Tibial artery (tissue), 4 donors: ENCODE measurements at regions not wholly inside any gene's neighbourhood (a gene's known extent, or its start where the extent isn't known, plus 50 kb on each side); places are given as distances from the start of the nearest gene placed in this dataset.

Source experiments
- DNase-seq, 2 donors: peaks; one replicate each; pipeline ENCODE4 v3.0.0-alpha.2; 2019
- H3K27ac ChIP-seq, 2 donors: fragments of 200-600 bp; sonication (generic) in 1 of 2; 1 replicate in 1 of 2; 2 replicates in 1 of 2; pipeline ENCODE4 v1.5.1; 2018 to 2019; ENCODE audit warnings: mild to moderate bottlenecking in 1 of 2
- H3K27me3 ChIP-seq, 2 donors: fragments of 200-600 bp; sonication (generic) in 1 of 2; one replicate each; pipeline versions ENCODE4 v1.5.1 to v1.6.0; 2016 to 2019
- H3K36me3 ChIP-seq, 3 donors: fragments of 200-600 bp; sonication (generic) in 2 of 3; one replicate each; pipeline ENCODE4 v1.5.1; 2016 to 2019; ENCODE audit warnings: mild to moderate bottlenecking in 2 of 3
- H3K4me1 ChIP-seq, 4 donors: fragments of 200-600 bp; sonication (generic) in 2 of 4; 1 replicate in 3 of 4; 2 replicates in 1 of 4; pipeline ENCODE4 v1.5.1; 2016 to 2019
- H3K4me3 ChIP-seq, 2 donors: fragments of 200-600 bp; sonication (generic) in 1 of 2; 1 replicate in 1 of 2; 2 replicates in 1 of 2; pipeline ENCODE4 v1.5.1; 2018 to 2019; ENCODE audit warnings: mild to moderate bottlenecking in 2 of 2
- H3K9me3 ChIP-seq, 3 donors: fragments of 200-600 bp; sonication (generic) in 1 of 3; one replicate each; pipeline ENCODE4 v1.5.1; 2016 to 2019
- intact Hi-C: fragments of 100-400 bp; cut with DNase I; formaldehyde crosslinking; loops from one replicate; pipeline ENCODE4 v1.15.0; 2023; ENCODE audit warnings: low total_unique reads
- TF ChIP-seq, protein P1 (sequence below), 2 experiments: fragments of 200-600 bp in 1 of 2; fragments of 450-650 bp in 1 of 2; IDR thresholded peaks; one replicate each; pipeline ENCODE4 v1.5.1; 2017 to 2019; ENCODE audit warnings: antibody characterized with exemption in 2 of 2, mild to moderate bottlenecking in 1 of 2, moderate library complexity in 1 of 2

DNA sequence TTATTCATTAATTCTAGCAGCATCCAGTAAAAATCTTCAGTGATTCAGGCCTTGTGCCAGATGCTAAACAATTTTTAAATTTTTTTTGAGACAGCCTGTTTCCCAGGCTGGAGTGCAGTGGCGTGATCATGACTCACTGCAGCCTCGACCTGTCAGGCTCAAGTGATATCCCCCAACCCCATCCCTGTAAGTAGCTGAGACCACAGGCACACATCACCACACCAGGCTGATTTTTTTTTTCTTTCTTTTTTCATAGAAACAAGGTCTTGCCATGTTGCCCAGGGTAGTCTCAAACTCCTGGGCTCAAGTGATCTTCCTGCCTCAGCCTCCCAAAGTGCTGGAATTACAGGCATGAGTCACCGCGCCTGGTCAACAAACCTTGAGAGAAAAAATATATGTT, 705.5 kb downstream of the ARAP2 start:
- DNase-seq: no peak
- Histone ChIP-seq H3K4me1 (no peaks in the 10 kb centered on the region), H3K4me3 (no peak overlapping the region), H3K9me3 (no peaks in the 10 kb centered on the region), H3K36me3 (no peaks in the 10 kb centered on the region), H3K27ac (no peak overlapping the region), H3K27me3 (no peaks in the 10 kb centered on the region)
- TF ChIP-seq, protein P1, sequence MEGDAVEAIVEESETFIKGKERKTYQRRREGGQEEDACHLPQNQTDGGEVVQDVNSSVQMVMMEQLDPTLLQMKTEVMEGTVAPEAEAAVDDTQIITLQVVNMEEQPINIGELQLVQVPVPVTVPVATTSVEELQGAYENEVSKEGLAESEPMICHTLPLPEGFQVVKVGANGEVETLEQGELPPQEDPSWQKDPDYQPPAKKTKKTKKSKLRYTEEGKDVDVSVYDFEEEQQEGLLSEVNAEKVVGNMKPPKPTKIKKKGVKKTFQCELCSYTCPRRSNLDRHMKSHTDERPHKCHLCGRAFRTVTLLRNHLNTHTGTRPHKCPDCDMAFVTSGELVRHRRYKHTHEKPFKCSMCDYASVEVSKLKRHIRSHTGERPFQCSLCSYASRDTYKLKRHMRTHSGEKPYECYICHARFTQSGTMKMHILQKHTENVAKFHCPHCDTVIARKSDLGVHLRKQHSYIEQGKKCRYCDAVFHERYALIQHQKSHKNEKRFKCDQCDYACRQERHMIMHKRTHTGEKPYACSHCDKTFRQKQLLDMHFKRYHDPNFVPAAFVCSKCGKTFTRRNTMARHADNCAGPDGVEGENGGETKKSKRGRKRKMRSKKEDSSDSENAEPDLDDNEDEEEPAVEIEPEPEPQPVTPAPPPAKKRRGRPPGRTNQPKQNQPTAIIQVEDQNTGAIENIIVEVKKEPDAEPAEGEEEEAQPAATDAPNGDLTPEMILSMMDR (IDR thresholded peaks at IDR 0.05): no peak
- intact Hi-C loops: no loop called here

DNA sequence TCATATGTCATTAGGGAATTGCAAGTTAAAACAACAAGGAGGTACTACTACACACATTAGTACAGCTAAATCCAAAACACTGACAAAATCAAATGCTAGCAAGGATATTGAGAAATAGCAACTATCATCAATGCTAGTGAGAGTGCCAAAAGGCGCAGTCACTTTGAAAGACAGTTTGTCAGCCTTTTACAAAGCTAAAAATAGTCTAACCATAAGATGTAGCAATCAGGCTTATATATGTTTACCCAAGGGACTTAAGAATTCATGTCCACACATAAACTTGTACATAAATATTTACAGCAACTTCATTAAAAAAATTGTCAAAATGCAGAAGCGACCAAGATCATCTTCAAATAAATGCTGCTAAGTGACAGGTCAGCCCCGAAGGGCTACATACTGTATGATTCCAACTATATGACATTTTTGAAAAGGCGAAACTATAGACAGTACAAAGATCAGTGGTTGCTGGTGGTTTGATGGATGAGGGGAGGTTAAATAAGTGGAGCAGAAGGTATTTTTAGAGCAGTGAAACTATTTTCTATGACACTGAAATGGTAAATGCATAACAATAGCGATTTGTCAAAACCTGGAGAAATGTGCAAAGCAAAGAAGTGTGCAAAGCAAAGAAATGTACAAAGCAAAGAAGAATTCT, 704.8 kb downstream of the ARAP2 start:
- DNase-seq: no peak
- intact Hi-C loops: no loop called here
- Histone ChIP-seq H3K9me3 (no peaks in the 10 kb centered on the region), H3K27me3 (no peaks in the 10 kb centered on the region), H3K36me3 (no peaks in the 10 kb centered on the region), H3K27ac (no peak overlapping the region), H3K4me3 (no peak overlapping the region), H3K4me1 (no peaks in the 10 kb centered on the region)
- TF ChIP-seq, protein P1 (IDR thresholded peaks at IDR 0.05): no peak

DNA sequence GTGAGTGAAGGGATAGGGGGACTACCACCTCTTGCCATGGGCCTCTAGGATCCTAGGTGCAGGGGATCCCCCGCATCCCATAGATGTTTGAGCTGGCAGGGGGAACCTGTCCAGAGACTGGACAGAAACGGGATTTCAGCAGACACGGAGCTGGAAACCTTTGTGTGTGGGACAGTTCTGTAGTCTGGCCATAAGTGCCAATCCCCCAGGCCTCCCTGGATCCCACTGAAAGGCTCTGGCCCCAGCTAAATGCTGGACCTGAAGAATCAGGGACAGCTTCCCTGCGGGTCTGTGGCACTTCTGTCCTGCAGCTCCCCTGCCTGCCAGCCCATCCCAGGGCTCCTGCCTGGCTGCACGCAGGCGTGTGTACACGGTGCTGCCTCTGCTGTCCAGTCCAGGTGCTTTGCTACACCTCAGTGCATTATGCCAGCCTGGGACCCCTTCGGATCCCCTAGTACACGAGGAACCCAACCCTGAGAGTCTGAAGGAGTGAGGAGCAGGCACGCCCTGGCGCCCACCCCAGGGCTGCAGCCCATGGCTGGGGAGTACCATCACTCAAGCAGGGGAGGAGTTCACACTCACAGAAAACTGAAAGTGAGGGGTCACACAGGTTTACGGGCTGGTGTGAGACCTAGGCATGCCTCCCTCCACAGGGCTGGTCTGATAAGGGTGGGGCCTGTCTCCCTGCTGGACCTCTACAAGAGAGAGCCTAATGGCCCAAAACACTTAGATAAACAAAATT, 703.0 kb downstream of the ARAP2 start:
- DNase-seq: no peak
- no peak overlapping the region for H3K4me3 ChIP-seq
- H3K4me1 ChIP-seq: no peaks in the 10 kb centered on the region

DNA sequence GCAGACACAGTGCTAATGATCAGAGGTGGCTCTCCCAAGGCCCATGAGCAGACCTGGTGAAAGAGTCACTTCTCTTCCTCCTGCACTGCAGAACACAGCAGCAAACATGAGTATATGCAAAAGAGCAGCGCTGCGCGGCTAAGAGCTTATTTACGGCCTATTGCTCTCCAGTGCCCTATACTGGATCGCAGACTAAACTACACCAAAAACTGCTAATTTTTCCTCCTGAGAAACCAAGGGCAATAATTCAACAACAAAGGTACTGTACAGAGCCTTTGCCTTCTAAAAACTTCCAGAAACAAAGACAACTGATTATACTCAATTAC, 702.5 kb downstream of the ARAP2 start:
- TF ChIP-seq, protein P1 (IDR thresholded peaks at IDR 0.05): no peak
- Histone ChIP-seq H3K27ac (no peak overlapping the region), H3K4me3 (no peak overlapping the region), H3K27me3 (no peaks in the 10 kb centered on the region), H3K4me1 (no peaks in the 10 kb centered on the region), H3K36me3 (no peaks in the 10 kb centered on the region), H3K9me3 (no peaks in the 10 kb centered on the region)
- DNase-seq: no peak
- intact Hi-C loops: no loop called here

More for the DNA sequence above, 703.0 kb downstream of the ARAP2 start:
- TF ChIP-seq, protein P1 (IDR thresholded peaks at IDR 0.05): no peak
- H3K36me3 ChIP-seq: no peaks in the 10 kb centered on the region
- no peaks in the 10 kb centered on the region for H3K9me3 ChIP-seq
- H3K27me3 ChIP-seq: no peaks in the 10 kb centered on the region
- no peak overlapping the region for H3K27ac ChIP-seq
- intact Hi-C loops: no loop called here

DNA sequence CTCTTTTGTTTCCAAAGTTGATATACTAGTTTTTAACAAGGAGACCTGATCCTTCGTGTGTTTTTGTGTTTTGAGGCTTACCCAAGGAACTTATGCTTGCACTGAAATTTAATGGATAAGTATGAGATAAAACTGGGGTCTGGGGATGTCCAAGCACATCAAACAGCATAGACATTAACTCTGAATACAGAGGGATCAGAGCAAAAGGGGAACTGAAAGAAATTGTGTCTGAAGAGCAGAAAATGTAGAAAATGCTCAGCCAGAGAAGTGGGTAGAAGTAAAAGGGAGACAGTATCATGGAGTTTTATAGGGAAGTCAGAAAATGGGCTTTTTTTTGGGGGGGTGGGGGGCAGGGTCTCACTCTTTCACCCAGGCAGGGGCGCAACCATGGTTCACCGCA, 695.4 kb downstream of the ARAP2 start:
- DNase-seq: no peak
- intact Hi-C loops: no loop called here
- Histone ChIP-seq H3K4me3 (no peak overlapping the region), H3K4me1 (no peaks in the 10 kb centered on the region), H3K36me3 (no peaks in the 10 kb centered on the region), H3K27ac (no peak overlapping the region), H3K9me3 (no peaks in the 10 kb centered on the region), H3K27me3 (no peaks in the 10 kb centered on the region)
- TF ChIP-seq, protein P1 (IDR thresholded peaks at IDR 0.05): no peak
